HepG2 (cell line): ENCODE measurements at regions not wholly inside any gene's neighbourhood (a gene's known extent, or its start where the extent isn't known, plus 50 kb on each side); places are given as distances from the start of the nearest gene placed in this dataset.
A peak's percentile ranks its signal among the peaks of the same experiment; 100 is the strongest.

Experiments used
- ATAC-seq: fragments of 200-7000 bp; cut with Tn5 transposase; 3 replicates; pipeline ENCODE4 v1.9.1; 2020; ENCODE audit warnings: mild to moderate bottlenecking, moderate library complexity
- BruUV-seq: library from RNA; stranded (reverse); fragments of 400-500 nt; replicated peaks from 2 replicates; lab custom pipeline; 2021; lab: Mats Ljungman, UMichigan
- CTCF ChIA-PET: fragments of 300-600 bp; formaldehyde crosslinking; extraction: SDS; loops from one replicate; lab custom pipeline; 2021; ENCODE audit warnings: low total read pairs, inconsistent platforms, low intra/inter-chr PET ratio; lab: Yijun Ruan, JAX
- POLR2A ChIA-PET: fragments of 350-600 bp; sonication (Branson Sonifier 250); formaldehyde crosslinking; loops from one replicate; lab custom pipeline; 2020; ENCODE audit warnings: antibody characterized with exemption, inconsistent platforms; lab: Yijun Ruan, JAX
- DNase-seq: peaks from one replicate; pipeline ENCODE4 v3.0.0-alpha.2; 2015; ENCODE audit warnings: low spot score
- FAIRE-seq: peaks from 3 replicates; lab custom pipeline; 2011; peaks lifted over from hg19 to GRCh38; lab: Jason Lieb, UNC
- H2AFZ ChIP-seq: one replicate; pipeline ENCODE4 v1.6.1; 2011; ENCODE audit warnings: low read length, inconsistent platforms
- H3K27ac ChIP-seq: fragments of 300-600 bp; 3 replicates; pipeline ENCODE4 v1.8.0; 2011; ENCODE audit warnings: mixed run types, mild to moderate bottlenecking, mixed read lengths, low read length, inconsistent platforms; ENCODE audit not compliant: insufficient read depth; ENCODE audit errors: extremely low read length
- H3K27me3 ChIP-seq, 2 experiments: fragments of 200-600 bp in 1 of 2; 2 replicates in 1 of 2; 3 replicates in 1 of 2; pipeline versions ENCODE4 v1.6.0 to v1.8.0; 2011; ENCODE audit warnings: low read length in 2 of 2, mild to moderate bottlenecking in 2 of 2, moderate library complexity in 2 of 2, inconsistent platforms in 1 of 2; ENCODE audit not compliant: insufficient read depth in 2 of 2, control insufficient read depth in 1 of 2
- H3K36me3 ChIP-seq, 2 experiments: fragments of 200-600 bp in 1 of 2; replicated peaks in 1 of 2; 2 replicates in 1 of 2; 3 replicates in 1 of 2; pipeline versions ENCODE4 v1.5.1 to v1.8.0; 2011; ENCODE audit warnings: low read length in 2 of 2, inconsistent platforms in 1 of 2; ENCODE audit not compliant: insufficient read depth in 2 of 2, control insufficient read depth in 1 of 2
- H3K4me1 ChIP-seq: 2 replicates; pipeline ENCODE4 v1.5.1; 2012; ENCODE audit warnings: low read length, inconsistent platforms; ENCODE audit not compliant: insufficient read depth
- H3K4me2 ChIP-seq: 2 replicates; pipeline ENCODE4 v1.6.0; 2011; ENCODE audit warnings: low read depth, low read length, inconsistent platforms
- H3K4me3 ChIP-seq, 3 experiments: fragments of 200-600 bp in 1 of 3; sonication (generic), shearing (Covaris generic) in 1 of 3; replicated peaks in 1 of 3; 2 replicates each; pipeline ENCODE4 v1.5.1; 2011 to 2016; ENCODE audit warnings: low read length in 3 of 3, inconsistent platforms in 2 of 3, low read depth in 2 of 3, mild to moderate bottlenecking in 2 of 3, control low read depth in 1 of 3, mixed read lengths in 1 of 3; ENCODE audit not compliant: insufficient read depth in 1 of 3
- H3K79me2 ChIP-seq: one replicate; pipeline ENCODE4 v1.6.1; 2011; ENCODE audit warnings: low read length, inconsistent platforms; ENCODE audit not compliant: insufficient read depth
- H3K9ac ChIP-seq: 2 replicates; pipeline ENCODE4 v1.6.0; 2011; ENCODE audit warnings: mild to moderate bottlenecking, low read depth, low read length, inconsistent platforms; ENCODE audit not compliant: insufficient read depth
- H3K9me3 ChIP-seq: 2 replicates; pipeline ENCODE4 v1.5.1; 2012; ENCODE audit warnings: mild to moderate bottlenecking, low read length
- H4K20me1 ChIP-seq: 2 replicates; pipeline ENCODE4 v1.6.0; 2011; ENCODE audit warnings: inconsistent platforms, mild to moderate bottlenecking, low read length, moderate library complexity; ENCODE audit not compliant: insufficient read depth
- GTF2F1 ChIP-seq: fragments of 150-350 bp; IDR thresholded peaks from 2 replicates; pipeline ENCODE4 v1.6.1; 2014; ENCODE audit warnings: low read length
- MAFF ChIP-seq: IDR thresholded peaks from 2 replicates; pipeline ENCODE4 v1.6.1; 2011; ENCODE audit warnings: low read depth, low read length, improper control_type of control experiment
- MAFK ChIP-seq, 2 experiments: IDR thresholded peaks in 1 of 2; conservative IDR thresholded peaks in 1 of 2; 2 replicates each; pipeline ENCODE4 v1.6.1; 2011; ENCODE audit warnings: improper control_type of control experiment in 2 of 2, low read length in 2 of 2
- MATR3 ChIP-seq: sonication (generic); formaldehyde crosslinking; IDR thresholded peaks from 2 replicates; pipeline ENCODE4 v1.4.0; 2020; ENCODE audit warnings: missing genetic modification reagents
- RFXAP ChIP-seq: sonication (generic); formaldehyde crosslinking; IDR thresholded peaks from 2 replicates; pipeline ENCODE4 v1.4.0; 2020; ENCODE audit warnings: missing genetic modification reagents, borderline replicate concordance
- TRIM24 ChIP-seq: sonication (generic); formaldehyde crosslinking; IDR thresholded peaks from 2 replicates; pipeline ENCODE4 v1.8.0; 2022; ENCODE audit warnings: mild to moderate bottlenecking, missing genetic modification reagents
- ZFP41 ChIP-seq: sonication (generic); formaldehyde crosslinking; IDR thresholded peaks from 2 replicates; pipeline ENCODE4 v1.4.0; 2020; ENCODE audit warnings: mild to moderate bottlenecking, missing genetic modification reagents, borderline replicate concordance
- ZNF292 ChIP-seq: sonication (generic); formaldehyde crosslinking; IDR thresholded peaks from 2 replicates; pipeline ENCODE4 v1.8.1; 2022; ENCODE audit warnings: mild to moderate bottlenecking, low read depth, missing genetic modification reagents, borderline replicate concordance
- in situ Hi-C: cut with HindIII; loops from 2 replicates; pipeline ENCODE4 v1.10.0; 2017; ENCODE audit warnings: low pct_unique_long_range_greater_than_20kb; ENCODE audit not compliant: extremely low pct_ligation_motif_present
- intact Hi-C: fragments of 100-400 bp; cut with micrococcal nuclease; formaldehyde crosslinking; loops from one replicate; pipeline ENCODE4 v1.10.0; 2022; ENCODE audit not compliant: unreplicated experiment
- TF ChIP-seq, protein P1 (sequence below): sonication (generic); formaldehyde crosslinking; conservative IDR thresholded peaks from 2 replicates; pipeline ENCODE4 v1.8.1; 2023; ENCODE audit warnings: missing genetic modification reagents
- TF ChIP-seq, protein P2 (sequence below): sonication (generic); formaldehyde crosslinking; IDR thresholded peaks from 2 replicates; pipeline ENCODE4 v1.4.0; 2020; ENCODE audit warnings: missing genetic modification reagents, borderline replicate concordance
- TF ChIP-seq, protein P3 (sequence below): sonication (generic); formaldehyde crosslinking; IDR thresholded peaks from 2 replicates; pipeline ENCODE4 v1.4.0; 2020; ENCODE audit warnings: missing genetic modification reagents, borderline replicate concordance

DNA sequence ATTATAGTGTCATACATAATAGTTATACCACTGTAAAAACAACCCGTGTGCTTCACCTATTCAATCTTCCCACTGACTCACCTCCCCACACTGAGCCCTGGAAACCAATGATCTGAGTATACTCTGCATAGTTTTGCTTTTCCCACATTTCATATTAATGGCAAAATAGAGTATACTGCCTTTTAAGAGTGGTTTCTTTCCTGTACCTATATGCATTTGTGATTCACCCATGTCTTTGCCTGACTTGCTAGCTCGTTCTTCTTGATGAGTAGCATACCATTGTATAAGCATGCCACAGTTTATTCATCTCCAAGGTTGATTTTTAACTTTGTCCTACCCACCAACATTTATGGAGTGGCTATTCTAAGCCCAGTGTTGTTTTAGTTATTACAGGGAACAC is 686.4 kb downstream of the PLCL1 start (continued):
- TF ChIP-seq MATR3 (CRISPR knock-in tag) = no peak
- TF ChIP-seq, protein P1, sequence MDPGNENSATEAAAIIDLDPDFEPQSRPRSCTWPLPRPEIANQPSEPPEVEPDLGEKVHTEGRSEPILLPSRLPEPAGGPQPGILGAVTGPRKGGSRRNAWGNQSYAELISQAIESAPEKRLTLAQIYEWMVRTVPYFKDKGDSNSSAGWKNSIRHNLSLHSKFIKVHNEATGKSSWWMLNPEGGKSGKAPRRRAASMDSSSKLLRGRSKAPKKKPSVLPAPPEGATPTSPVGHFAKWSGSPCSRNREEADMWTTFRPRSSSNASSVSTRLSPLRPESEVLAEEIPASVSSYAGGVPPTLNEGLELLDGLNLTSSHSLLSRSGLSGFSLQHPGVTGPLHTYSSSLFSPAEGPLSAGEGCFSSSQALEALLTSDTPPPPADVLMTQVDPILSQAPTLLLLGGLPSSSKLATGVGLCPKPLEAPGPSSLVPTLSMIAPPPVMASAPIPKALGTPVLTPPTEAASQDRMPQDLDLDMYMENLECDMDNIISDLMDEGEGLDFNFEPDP = no peak
- no peak for TF ChIP-seq GTF2F1
- TF ChIP-seq ZFP41 (CRISPR knock-in tag) = no peak

- H3K9ac ChIP-seq = no peak overlapping the region
- TF ChIP-seq, protein P2, sequence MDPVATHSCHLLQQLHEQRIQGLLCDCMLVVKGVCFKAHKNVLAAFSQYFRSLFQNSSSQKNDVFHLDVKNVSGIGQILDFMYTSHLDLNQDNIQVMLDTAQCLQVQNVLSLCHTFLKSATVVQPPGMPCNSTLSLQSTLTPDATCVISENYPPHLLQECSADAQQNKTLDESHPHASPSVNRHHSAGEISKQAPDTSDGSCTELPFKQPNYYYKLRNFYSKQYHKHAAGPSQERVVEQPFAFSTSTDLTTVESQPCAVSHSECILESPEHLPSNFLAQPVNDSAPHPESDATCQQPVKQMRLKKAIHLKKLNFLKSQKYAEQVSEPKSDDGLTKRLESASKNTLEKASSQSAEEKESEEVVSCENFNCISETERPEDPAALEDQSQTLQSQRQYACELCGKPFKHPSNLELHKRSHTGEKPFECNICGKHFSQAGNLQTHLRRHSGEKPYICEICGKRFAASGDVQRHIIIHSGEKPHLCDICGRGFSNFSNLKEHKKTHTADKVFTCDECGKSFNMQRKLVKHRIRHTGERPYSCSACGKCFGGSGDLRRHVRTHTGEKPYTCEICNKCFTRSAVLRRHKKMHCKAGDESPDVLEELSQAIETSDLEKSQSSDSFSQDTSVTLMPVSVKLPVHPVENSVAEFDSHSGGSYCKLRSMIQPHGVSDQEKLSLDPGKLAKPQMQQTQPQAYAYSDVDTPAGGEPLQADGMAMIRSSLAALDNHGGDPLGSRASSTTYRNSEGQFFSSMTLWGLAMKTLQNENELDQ (CRISPR knock-in tag) = no peak
- TF ChIP-seq ZNF292 (CRISPR knock-in tag) (no peak), MAFK (conservative IDR thresholded peaks at IDR 0.05 in 1 of 2, IDR thresholded peaks at IDR 0.05 in 1 of 2; ENCODE audit: low read length in 2 of 2) (peak; percentile 65 to 69), RFXAP (no peak), MAFF (peak; percentile 67), TRIM24 (CRISPR knock-in tag) (no peak)
- TF ChIP-seq, protein P3, sequence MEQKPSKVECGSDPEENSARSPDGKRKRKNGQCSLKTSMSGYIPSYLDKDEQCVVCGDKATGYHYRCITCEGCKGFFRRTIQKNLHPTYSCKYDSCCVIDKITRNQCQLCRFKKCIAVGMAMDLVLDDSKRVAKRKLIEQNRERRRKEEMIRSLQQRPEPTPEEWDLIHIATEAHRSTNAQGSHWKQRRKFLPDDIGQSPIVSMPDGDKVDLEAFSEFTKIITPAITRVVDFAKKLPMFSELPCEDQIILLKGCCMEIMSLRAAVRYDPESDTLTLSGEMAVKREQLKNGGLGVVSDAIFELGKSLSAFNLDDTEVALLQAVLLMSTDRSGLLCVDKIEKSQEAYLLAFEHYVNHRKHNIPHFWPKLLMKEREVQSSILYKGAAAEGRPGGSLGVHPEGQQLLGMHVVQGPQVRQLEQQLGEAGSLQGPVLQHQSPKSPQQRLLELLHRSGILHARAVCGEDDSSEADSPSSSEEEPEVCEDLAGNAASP = no peak
- no peak overlapping the region for H2AFZ ChIP-seq
- BruUV-seq = no TSS peak
- no peaks in the 10 kb centered on the region for H3K79me2 ChIP-seq
- H3K27ac ChIP-seq = no peak overlapping the region
- no peaks in the 10 kb centered on the region for H3K36me3 ChIP-seq
- H3K9me3 ChIP-seq = no peaks in the 10 kb centered on the region
- ATAC-seq = no peak
- no peaks in the 10 kb centered on the region for H4K20me1 ChIP-seq
- no peak overlapping the region for H3K4me2 ChIP-seq
- H3K4me1 ChIP-seq = no peaks in the 10 kb centered on the region
- no peaks in the 10 kb centered on the region for H3K27me3 ChIP-seq
- no peak overlapping the region for H3K4me3 ChIP-seq
- DNase-seq = no peak
- ChIA-PET CTCF (no interaction called here), POLR2A (no interaction called here)
- in situ Hi-C loops = no loop called here
- intact Hi-C loops = no loop called here
- FAIRE-seq = no peak
Measured at GRCh38 chr2:198488964-198489363, 684.6 kb downstream of the PLCL1 start.
